Activated CD8-positive, alpha-beta T cell treated with anti-CD3 and anti-CD28 coated beads, Interleukin-2, amount 10 ng/mL, durations not matched to agents 7 days and 5 days (primary cell): ENCODE measurements at regions not wholly inside any gene's neighbourhood (a gene's known extent, or its start where the extent isn't known, plus 50 kb on each side); places are given as distances from the start of the nearest gene placed in this dataset.
"Not testable (repeated sequence)": the region's sequence is repeated elsewhere in the genome, so short reads cannot be mapped to it uniquely, and the experiment has no call there.

Source experiments
- ATAC-seq: fragments of 150-1000 bp; cut with Tn5 transposase; one replicate; pipeline ENCODE4 v1.10.0; 2021; ENCODE audit warnings: moderate library complexity
- CTCF ChIA-PET: fragments of 350-600 bp; sonication (Branson Sonifier 250); formaldehyde crosslinking; loops from one replicate; lab custom pipeline; 2021; ENCODE audit warnings: antibody characterized with exemption; lab: Charles Lee
- POLR2A ChIA-PET: fragments of 350-600 bp; sonication (Branson Sonifier 250); formaldehyde crosslinking; loops from one replicate; lab custom pipeline; 2021; ENCODE audit warnings: antibody characterized with exemption; lab: Charles Lee
- DNase-seq: peaks from one replicate; pipeline ENCODE4 v3.0.0-alpha.2; 2020
- H3K27ac Mint-ChIP-seq: one replicate; pipeline ENCODE4 v1.8.0; 2021; ENCODE audit warnings: mild to moderate bottlenecking, mixed read lengths
- H3K27me3 Mint-ChIP-seq: one replicate; pipeline ENCODE4 v1.8.0; 2021; ENCODE audit warnings: low read depth, mixed read lengths
- H3K36me3 Mint-ChIP-seq: one replicate; pipeline ENCODE4 v1.8.0; 2021; ENCODE audit warnings: low read depth, mixed read lengths
- H3K4me1 Mint-ChIP-seq: one replicate; pipeline ENCODE4 v1.8.0; 2021; ENCODE audit warnings: low read depth, mixed read lengths
- H3K4me3 Mint-ChIP-seq: one replicate; pipeline ENCODE4 v1.8.0; 2021; ENCODE audit warnings: mild to moderate bottlenecking, mixed read lengths
- H3K9me3 Mint-ChIP-seq: one replicate; pipeline ENCODE4 v1.8.0; 2022; ENCODE audit warnings: mixed read lengths; ENCODE audit not compliant: insufficient read depth

DNA sequence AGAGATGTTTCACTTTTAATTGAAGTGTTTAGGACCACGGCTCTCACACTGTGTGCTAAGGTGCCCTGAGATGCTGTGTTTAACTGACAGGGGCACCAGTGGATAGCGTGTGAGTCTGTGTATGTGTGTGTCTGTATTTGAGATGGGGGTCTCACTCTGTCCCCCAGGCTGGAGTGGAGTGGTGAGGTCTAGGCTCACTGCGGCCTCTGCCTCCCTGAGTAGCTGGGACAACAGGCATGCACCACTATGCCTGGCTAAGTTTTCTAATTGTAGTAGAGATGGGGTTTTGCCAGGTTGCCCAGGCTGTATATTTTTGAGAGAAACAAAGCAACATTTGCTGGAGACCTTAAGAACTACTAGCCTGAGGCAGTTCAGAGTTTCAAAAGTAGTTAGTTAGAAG is 80.6 kb upstream of the ZNF337 start:
- H3K36me3 Mint-ChIP-seq, H3K27ac Mint-ChIP-seq, ATAC-seq, H3K9me3 Mint-ChIP-seq, POLR2A ChIA-PET, H3K4me1 Mint-ChIP-seq, CTCF ChIA-PET, DNase-seq, H3K27me3 Mint-ChIP-seq, H3K4me3 Mint-ChIP-seq: not testable (repeated sequence)

- H3K4me3 Mint-ChIP-seq, CTCF ChIA-PET, H3K27ac Mint-ChIP-seq, H3K27me3 Mint-ChIP-seq, H3K36me3 Mint-ChIP-seq, H3K9me3 Mint-ChIP-seq, POLR2A ChIA-PET, H3K4me1 Mint-ChIP-seq, DNase-seq, ATAC-seq: not testable (repeated sequence)
These were observed 78.1 kb upstream of the ZNF337 start for GRCh38 chr20:25774711-25775110.

DNA sequence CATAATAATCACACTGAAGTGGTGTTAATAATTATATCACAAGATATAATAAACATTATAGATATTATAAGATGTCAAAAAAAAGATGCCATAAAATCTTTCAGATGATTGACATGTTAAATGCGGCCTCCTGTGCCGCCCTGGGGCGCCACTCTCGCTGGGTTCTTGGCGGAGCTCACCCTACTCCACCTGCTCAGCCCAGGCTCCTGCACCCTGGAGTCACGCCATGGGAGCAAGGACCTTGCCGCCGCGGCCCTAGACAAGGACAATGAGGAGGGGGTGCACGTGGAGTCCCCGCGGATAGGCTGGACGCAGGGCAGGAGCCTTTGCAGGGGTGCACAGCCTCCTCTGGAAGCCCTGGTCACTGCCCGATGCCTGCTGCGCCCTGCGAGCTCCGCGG is 77.5 kb upstream of the ZNF337 start:
- H3K27me3 Mint-ChIP-seq, H3K4me1 Mint-ChIP-seq, H3K4me3 Mint-ChIP-seq, ATAC-seq, POLR2A ChIA-PET, H3K9me3 Mint-ChIP-seq, H3K27ac Mint-ChIP-seq, H3K36me3 Mint-ChIP-seq, DNase-seq, CTCF ChIA-PET: not testable (repeated sequence)

- H3K27ac Mint-ChIP-seq, H3K4me1 Mint-ChIP-seq, CTCF ChIA-PET, H3K4me3 Mint-ChIP-seq, H3K27me3 Mint-ChIP-seq, H3K36me3 Mint-ChIP-seq, DNase-seq, ATAC-seq, POLR2A ChIA-PET, H3K9me3 Mint-ChIP-seq: not testable (repeated sequence)
These were observed 75.8 kb upstream of the ZNF337 start for GRCh38 chr20:25772437-25772836.

GRCh38 chr20:25771818-25772217 is 75.2 kb upstream of the ZNF337 start:
- H3K4me3 Mint-ChIP-seq, DNase-seq, CTCF ChIA-PET, H3K4me1 Mint-ChIP-seq, ATAC-seq, H3K27me3 Mint-ChIP-seq, H3K27ac Mint-ChIP-seq, H3K9me3 Mint-ChIP-seq, POLR2A ChIA-PET, H3K36me3 Mint-ChIP-seq: not testable (repeated sequence)

DNA sequence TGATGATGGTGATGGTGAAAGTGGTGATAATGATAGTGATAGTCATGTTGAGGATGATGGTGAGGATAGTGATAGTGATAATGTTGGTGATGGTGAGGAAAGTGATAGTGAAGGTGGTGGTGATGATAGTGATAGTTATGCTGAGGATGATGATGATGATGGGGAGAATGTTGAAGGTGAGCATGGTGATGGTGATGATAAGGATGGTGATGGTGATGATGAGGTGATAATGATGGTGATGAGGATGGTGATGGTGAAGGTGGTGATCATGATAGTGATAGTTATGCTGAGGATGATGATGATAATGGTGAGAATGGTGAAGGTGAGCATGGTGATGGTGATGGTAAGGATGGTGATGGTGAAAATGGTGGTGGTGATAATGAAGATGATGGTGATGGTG is 64.9 kb upstream of the ZNF337 start:
- Mint-ChIP-seq H3K27me3 (no peaks in the 10 kb centered on the region), H3K4me1 (no peaks in the 10 kb centered on the region), H3K4me3 (no peak overlapping the region), H3K9me3 (no peaks in the 10 kb centered on the region), H3K27ac (no peak overlapping the region), H3K36me3 (no peaks in the 10 kb centered on the region)
- DNase-seq (no peak), ATAC-seq (no peak)
- ChIA-PET POLR2A (interaction anchor here (0.6 kb wide), 1 partner anchor 539 kb away, joined by 3 read pairs; no protein-coding TSS in a partner anchor), CTCF (no interaction called here)

- POLR2A ChIA-PET = interaction anchor here (0.6 kb wide), 1 partner anchor 538 kb away, joined by 3 read pairs; no protein-coding TSS in a partner anchor
- H3K36me3 Mint-ChIP-seq, H3K4me3 Mint-ChIP-seq, H3K9me3 Mint-ChIP-seq, ATAC-seq, CTCF ChIA-PET, DNase-seq, H3K4me1 Mint-ChIP-seq, H3K27me3 Mint-ChIP-seq, H3K27ac Mint-ChIP-seq: not testable (repeated sequence)
These were observed 64.4 kb upstream of the ZNF337 start for GRCh38 chr20:25761046-25761445.

- Mint-ChIP-seq H3K27me3 (no peaks in the 10 kb centered on the region), H3K4me3 (peak overlapping the region; percentile 73), H3K36me3 (no peaks in the 10 kb centered on the region), H3K4me1 (peaks cover 13% of the 10 kb centered on the region), H3K9me3 (no peaks in the 10 kb centered on the region), H3K27ac (peak overlapping the region; percentile 79)
- CTCF ChIA-PET = no interaction called here
- peak; percentile 66 for DNase-seq
- ATAC-seq = peak; percentile 90
- POLR2A ChIA-PET = no interaction called here
These were observed 54.4 kb upstream of the ZNF337 start for GRCh38 chr20:25750765-25751696.

DNA sequence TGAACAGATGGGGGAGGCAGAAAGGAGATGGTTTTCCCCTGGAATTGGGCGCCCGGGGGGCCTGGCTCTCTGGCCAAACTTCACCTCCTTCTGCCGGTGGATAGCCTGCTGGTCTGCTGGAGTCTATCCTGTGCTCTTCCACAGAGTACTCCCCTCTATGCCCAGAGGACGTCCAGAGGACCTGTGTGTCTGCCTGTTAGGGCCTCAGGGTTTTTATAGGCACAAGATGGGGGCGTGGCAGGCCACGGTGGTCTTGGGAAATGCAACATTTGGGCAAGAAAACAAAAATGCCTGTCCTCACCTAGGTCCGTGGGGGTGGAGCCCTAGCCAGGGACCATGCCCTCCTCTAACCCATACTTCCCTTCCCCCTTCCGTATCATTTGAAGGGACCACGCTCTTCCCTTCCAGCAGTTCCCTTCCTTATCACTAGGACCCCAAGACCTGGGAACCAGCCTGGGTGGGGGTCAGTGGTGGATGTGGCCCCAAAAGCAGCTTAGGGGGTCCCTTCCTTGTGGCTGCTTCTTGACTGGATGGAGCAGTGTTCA is 53.6 kb upstream of the ZNF337 start:
- ChIA-PET POLR2A (no interaction called here), CTCF (no interaction called here)
- ATAC-seq (no peak), DNase-seq (no peak)
- peak overlapping the region; percentile 79 for H3K27ac Mint-ChIP-seq
- H3K36me3 Mint-ChIP-seq = no peaks in the 10 kb centered on the region
- peaks cover 13% of the 10 kb centered on the region for H3K4me1 Mint-ChIP-seq
- H3K9me3 Mint-ChIP-seq = no peaks in the 10 kb centered on the region
- peak overlapping the region; percentile 73 for H3K4me3 Mint-ChIP-seq
- H3K27me3 Mint-ChIP-seq = no peaks in the 10 kb centered on the region

DNA sequence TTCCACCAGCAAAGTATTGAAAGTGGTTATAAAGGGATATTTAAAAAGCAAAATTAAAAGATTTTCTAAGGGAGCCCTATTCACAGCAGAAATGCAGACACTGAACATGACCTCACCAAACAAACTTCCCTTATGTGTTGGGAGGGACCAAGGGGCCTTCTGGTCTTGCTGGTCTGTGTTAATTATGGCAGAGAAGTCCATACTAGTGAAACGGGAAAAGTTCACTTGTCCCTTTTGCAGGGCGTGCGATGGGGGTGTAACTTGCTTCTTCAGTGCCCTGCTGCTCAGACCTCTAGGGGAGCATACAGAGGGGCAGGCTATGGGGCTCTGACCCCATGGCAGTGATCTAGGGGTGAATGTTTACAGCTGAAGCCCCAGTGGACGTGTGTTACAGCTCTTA is 53.0 kb upstream of the ZNF337 start:
- Mint-ChIP-seq H3K4me3 (no peak overlapping the region), H3K27ac (no peak overlapping the region), H3K27me3 (no peaks in the 10 kb centered on the region), H3K36me3 (no peaks in the 10 kb centered on the region), H3K4me1 (peaks cover 13% of the 10 kb centered on the region), H3K9me3 (no peaks in the 10 kb centered on the region)
- ChIA-PET CTCF (no interaction called here), POLR2A (no interaction called here)
- ATAC-seq (no peak), DNase-seq (no peak)
